HG02588 (cell line): ENCODE measurements at regions not wholly inside any gene's neighbourhood (a gene's known extent, or its start where the extent isn't known, plus 50 kb on each side); places are given as distances from the start of the nearest gene placed in this dataset.

Experiments
- ATAC-seq: cut with Tn5 transposase; IDR thresholded peaks from one replicate; pipeline ENCODE4 v1.9.1; 2021; ENCODE audit warnings: mild to moderate bottlenecking, moderate library complexity; ENCODE audit not compliant: unreplicated experiment

GRCh38 chr7:46532571-46532970, 611.5 kb upstream of the IGFBP3 start:
- ATAC-seq: no peak

DNA sequence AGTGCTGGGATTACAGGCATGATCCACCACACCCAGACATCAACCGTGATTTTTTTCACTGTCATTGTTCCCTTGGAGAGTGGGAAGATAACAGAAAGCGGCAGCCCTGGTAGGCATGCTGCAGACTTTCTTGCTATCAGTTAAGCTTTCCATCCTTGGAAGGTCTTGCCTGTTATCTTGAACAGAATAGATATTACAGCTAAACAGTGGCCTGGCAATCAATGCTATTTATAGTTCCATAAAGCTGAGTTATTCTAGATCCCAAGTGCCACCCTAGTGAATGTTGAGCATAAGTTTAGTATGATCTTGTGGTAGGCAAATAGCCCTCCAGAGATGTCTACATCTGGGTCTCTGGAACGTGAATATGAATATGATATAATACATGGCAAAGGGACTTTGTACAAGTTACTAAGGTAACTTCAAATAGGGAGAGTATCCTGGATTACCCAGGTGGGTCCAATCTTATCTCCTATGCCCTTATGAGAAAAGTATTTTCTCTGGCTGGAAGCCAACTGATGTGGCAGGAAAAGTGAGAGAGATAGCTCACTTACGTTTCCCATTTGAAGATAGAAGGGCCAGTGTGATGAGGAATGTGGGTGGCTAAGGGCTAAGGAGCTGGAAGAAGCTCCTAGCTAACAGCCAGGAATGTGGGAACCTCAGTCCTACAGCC, 609.1 kb upstream of the IGFBP3 start:
- ATAC-seq: no peak

GRCh38 chr7:46527360-46527759, 606.3 kb upstream of the IGFBP3 start:
- ATAC-seq: no peak

- ATAC-seq: no peak
These were observed 604.8 kb upstream of the IGFBP3 start for GRCh38 chr7:46525876-46526275.

DNA sequence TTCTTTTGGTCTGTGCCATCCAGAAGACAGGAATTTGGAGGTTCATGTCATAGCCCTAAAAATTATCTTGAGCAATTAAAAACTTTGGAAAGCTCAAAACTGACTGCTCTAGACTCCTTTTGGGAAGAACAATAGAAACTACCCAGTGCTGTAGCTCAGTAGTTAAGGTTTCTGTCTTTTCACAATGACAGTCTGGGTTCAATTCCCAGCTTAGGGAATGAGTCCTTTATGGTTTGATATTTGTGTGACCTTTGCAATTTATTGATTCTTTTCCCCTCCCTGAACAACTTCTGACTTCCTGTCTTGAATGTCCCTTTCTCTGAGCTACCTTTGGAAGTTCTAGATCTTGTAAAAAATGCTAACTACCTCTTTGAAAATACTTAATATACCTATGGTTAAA, 603.3 kb upstream of the IGFBP3 start:
- no peak for ATAC-seq

- ATAC-seq: no peak
These were observed 601.4 kb upstream of the IGFBP3 start for GRCh38 chr7:46522354-46522906.

DNA sequence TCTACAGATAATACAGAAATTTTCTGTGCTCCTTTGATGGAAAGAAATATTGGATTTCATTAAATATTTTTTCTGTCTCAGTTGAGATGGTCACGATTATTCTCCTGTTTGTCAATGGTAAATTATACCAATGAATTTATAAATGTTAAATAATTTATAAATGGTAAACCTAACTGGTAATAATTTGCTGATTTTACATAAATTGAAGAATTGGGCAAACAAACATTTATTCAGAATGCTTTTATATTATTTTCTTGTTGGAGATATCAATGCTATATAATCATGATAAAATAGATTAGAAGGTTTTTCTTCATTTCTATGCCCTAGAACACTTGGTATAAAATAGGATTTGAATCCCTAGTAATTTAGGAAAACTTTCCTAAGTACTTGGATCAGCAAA, 597.6 kb upstream of the IGFBP3 start:
- ATAC-seq: no peak

DNA sequence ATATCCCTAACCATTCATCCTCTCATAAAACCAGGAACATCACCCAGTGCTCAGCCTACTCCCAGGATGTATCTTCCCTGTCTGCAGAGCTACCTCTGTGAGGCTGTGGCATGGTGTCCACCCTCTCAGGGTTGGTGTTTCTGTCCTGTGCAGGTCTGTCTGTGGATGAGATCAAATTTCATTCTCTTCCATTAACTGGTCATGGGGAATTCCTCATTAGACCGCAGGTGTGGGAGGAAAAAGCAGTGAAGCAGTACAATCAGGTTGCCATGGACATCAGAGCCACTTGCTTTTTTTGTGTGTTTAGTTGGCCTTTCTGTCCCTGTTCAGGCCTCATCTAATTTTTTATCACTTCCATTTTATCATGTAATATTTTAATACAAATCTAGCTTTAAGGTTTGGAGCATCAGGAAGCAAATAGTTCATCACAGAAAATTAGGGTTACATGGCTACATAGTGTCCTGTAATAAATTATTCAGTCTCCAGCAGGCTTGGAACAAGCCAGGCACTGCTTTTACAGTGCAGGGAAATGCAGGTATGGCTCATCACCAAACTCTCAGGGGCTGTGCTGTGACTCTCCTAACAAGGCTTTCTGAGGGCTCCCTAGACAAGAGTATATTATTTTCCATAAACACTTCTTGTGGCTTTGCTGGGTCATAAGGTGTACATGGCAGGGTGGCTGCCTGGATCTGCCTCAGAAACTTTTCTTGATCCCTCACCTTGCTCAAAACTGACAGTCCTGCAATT, 594.9 kb upstream of the IGFBP3 start:
- ATAC-seq: no peak

DNA sequence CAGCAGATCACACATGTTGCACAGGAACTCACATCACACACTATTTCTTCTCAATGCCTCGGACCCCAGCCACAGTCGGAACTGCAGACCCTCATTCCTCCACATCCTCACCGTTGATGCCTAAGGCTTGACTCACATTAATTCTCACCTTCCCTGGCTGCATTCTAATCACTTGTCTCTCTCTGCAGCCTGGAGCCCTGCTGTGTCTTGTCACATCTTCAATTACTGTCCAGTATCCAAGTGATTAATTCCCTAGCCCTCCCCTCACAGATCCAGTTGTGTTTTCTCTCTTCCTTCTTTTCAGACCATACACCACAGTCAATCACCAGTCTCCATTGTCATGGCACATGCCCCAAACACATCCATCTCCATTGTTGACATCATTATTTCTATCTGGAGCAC, 592.4 kb upstream of the IGFBP3 start:
- ATAC-seq: no peak

DNA sequence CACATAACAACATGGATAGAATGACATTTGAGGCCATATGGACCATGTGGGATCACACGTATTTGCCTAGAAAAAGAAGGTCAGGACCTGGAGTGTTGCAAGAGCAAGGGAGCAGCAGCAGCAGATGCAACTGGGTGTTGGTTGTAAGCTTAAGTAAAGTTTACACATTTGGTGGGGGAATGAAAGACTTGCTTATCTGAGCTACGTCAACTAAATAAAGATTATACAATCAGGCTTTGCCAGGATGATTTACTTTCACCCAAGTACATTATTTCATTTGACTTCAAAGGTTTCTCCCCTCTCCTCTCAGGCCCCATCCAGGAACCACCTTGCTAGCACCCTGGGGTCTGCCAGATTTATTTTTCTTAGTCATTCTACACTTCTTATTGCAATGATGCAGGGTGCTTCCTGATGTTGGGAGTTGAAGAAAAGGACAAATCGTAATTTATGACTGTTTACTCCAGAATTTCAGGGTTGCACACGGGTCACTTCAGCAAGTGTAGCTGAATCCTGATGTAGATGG, 591.9 kb upstream of the IGFBP3 start:
- no peak for ATAC-seq

DNA sequence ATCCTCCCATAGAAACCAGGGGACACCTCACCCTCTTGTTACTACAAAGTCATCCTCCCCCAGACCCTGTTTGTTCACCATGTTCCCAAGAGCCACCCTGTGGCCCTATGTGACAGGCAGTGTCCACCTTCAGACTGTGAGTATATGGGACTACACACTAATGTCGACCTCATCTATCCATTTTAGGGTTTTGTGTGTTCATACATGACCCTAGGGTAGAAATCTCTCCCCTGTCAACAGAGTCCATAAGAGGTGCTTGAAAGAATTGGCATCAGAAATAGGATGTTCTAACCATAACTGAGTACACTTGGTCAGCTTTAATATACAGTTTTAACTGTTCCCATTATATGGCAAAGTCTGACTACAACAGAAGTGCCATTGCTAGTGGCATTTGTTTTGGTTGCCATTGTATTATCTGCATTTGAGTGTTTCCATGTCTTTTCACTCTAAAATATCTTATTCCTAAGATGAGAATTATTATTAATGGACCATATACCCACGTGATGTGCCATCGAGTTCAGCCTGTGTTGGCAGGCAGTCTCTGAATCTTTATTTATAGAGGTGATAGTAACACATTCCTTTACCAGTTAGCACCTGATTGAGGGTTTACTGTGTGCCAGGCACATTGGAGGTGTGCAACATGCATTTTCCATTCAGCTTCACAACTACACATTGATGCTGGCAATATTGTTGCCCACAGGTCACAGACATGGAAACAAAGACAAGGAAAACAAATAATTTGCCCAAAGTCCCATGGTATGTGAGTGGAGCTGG, 590.6 kb upstream of the IGFBP3 start:
- ATAC-seq: no peak

DNA sequence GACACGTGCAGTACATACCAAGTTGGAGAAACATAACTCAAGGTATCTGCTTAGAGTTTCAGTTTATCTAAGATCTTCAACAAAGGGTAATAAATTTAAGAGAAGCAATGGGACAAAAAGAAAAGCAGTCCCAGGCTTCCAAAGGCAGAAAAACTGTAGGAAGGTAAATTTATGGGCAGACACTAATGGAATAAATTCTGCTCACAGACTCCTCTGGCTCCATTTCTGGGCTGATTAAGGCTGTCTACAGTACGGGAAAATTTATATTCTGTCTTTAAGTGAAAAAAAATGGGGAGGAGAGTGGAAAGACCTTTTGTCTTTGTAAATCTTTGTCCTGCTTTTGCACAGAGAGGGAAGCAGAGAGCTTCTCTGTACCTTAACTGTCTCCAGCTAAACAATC, 587.5 kb upstream of the IGFBP3 start:
- ATAC-seq: no peak

DNA sequence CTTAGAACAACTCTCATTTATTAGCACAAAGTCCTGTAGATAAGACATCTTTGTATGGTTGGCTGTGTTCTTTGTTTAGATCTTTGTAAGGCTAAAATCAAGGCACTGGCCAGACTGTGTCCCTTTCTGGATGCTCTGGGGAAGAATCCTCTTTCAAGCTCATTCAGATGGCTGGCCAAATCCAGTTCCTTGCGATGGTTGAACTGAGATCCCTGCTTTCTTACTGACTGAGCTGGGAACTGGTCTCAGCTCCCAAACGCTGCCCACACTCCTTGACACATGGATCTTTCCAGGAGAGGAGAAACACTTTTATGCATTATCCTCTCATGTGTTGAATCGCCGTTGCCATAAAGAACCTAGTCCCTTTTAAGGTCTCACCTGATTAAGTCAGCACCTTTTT, 586.5 kb upstream of the IGFBP3 start:
- no peak for ATAC-seq

DNA sequence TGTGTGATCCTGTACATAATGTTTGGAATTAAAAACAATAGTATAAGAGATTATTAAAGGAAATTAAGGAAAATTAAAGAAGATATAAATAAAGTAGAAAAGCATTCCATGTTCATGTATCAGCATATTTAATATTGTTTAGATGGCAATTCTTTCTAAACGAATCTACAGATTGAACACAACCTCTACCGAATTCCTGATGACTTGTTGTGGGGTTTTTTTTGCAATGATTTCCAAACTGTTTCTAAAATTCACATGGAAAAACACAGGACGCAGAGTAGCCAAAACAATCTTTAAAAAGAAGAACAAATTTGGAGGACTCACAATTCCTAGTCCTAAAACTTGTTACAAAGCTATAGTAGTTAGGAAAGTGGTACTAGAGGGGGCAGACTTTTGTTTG, 573.4 kb upstream of the IGFBP3 start:
- no peak for ATAC-seq

GRCh38 chr7:46494028-46494427, 573.0 kb upstream of the IGFBP3 start:
- ATAC-seq: no peak

- no peak for ATAC-seq
These were observed 572.1 kb upstream of the IGFBP3 start for GRCh38 chr7:46493196-46493595.

DNA sequence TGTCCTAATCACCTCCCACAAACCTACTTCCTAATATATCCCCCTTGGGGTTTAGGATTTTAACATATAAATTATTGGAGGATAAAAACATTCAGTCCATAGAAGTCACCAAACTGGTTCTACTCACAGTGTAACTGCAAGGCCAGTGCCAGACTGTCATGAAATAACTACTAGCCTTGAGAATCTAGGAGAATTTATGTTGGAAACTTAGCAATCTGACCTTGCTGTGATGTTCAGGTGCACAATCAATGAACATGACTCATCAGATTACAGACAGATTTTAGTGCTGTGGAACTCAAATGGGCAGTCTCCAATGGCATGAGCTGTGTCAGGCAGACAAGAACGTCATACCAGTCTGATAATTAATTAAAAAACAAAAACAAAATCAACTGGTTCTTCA, 571.4 kb upstream of the IGFBP3 start:
- ATAC-seq: no peak

DNA sequence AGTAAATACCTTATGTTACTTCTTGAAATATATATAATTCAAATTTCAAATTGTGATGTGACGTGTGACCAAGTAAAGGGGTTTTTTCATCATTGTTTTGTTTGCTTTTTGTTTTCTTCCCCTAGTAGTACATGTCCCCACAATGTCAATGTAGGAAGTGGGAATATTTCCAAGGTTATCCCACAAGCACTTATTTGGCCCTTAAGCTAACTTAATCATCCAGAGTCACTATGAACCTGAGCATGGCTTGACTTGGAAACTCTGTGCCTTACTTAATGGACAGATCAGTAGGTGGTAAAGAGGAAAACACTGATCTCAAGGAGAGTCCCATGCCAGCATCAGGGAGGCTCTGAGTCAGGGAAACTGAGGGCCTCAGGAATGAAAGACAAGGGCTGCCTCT, 569.3 kb upstream of the IGFBP3 start:
- no peak for ATAC-seq

DNA sequence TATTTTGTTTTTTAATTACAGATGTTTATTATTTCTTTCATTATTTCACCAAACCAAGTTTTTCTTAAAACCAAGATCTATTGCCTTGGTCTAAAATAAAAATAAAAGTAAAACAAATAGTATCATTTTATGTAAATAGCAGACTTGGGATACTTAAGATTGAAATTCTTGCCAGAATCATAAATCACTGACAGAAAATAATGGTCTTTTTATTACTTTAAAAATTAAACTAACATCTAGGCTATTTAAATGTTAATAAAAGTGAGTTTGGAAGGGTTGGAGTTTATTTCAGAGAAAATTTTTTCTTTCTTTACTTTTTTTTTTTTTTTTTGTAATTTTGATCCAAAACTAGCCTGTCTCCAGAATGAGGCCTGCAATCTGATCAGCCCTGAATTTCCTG, 568.0 kb upstream of the IGFBP3 start:
- no peak for ATAC-seq

- no peak for ATAC-seq
These were observed 567.5 kb upstream of the IGFBP3 start for GRCh38 chr7:46488607-46489006.
